C4-2B (cell line): ENCODE measurements at regions not wholly inside any gene's neighbourhood (a gene's known extent, or its start where the extent isn't known, plus 50 kb on each side); places are given as distances from the start of the nearest gene placed in this dataset.

Experiments
- H3K27ac ChIP-seq: fragments of 450-650 bp; 2 replicates; pipeline ENCODE4 v1.5.1; 2017
- ZFX ChIP-seq: fragments of 450-650 bp; IDR thresholded peaks from 2 replicates; pipeline ENCODE4 v1.6.1; 2017
- TF ChIP-seq, protein P1 (sequence below): fragments of 450-650 bp; conservative IDR thresholded peaks from 2 replicates; pipeline ENCODE4 v1.5.1; 2017; ENCODE audit warnings: mild to moderate bottlenecking

DNA sequence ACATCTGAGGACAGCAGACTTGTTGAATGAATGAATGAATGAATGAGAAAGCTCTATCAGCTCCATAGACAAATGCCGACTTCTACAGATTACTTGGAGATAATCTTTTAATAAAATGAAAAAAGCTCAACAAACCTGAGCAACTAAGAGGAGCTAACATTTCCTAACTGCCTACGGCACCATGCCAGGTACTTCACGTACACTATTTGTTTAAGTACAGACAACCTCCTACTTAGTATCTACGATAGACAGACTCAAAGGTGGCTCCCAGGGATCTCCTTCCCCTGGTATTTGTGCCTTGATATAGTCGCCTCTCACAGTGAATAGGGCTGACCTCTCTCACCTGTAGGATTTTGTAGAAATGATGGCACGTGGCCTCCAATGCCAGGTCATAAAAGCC, 412.2 kb upstream of the FAT1 start:
- no peak overlapping the region for H3K27ac ChIP-seq
- no peak for TF ChIP-seq ZFX
- TF ChIP-seq, protein P1, sequence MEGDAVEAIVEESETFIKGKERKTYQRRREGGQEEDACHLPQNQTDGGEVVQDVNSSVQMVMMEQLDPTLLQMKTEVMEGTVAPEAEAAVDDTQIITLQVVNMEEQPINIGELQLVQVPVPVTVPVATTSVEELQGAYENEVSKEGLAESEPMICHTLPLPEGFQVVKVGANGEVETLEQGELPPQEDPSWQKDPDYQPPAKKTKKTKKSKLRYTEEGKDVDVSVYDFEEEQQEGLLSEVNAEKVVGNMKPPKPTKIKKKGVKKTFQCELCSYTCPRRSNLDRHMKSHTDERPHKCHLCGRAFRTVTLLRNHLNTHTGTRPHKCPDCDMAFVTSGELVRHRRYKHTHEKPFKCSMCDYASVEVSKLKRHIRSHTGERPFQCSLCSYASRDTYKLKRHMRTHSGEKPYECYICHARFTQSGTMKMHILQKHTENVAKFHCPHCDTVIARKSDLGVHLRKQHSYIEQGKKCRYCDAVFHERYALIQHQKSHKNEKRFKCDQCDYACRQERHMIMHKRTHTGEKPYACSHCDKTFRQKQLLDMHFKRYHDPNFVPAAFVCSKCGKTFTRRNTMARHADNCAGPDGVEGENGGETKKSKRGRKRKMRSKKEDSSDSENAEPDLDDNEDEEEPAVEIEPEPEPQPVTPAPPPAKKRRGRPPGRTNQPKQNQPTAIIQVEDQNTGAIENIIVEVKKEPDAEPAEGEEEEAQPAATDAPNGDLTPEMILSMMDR = no peak

DNA sequence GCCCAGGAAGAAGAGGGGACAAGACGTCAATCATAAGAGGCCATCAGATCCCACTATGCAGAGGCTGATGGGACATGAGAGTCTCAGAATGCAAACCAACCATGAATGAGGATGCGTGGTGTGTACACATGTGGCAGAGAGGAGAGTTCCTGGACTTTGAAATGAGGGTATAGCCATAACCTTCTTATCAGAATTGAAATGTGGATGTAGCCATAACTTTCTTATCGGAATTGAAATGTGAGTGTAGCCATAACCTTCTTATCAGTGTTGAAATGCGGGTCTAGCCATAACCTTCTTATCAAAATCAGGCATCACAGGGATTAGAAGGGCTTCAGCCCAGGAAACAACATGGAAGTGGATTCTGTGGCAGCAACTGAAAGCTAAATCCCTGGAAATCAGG, 415.5 kb upstream of the FAT1 start:
- H3K27ac ChIP-seq = no peak overlapping the region
- TF ChIP-seq, protein P1 = no peak
- TF ChIP-seq ZFX = no peak

DNA sequence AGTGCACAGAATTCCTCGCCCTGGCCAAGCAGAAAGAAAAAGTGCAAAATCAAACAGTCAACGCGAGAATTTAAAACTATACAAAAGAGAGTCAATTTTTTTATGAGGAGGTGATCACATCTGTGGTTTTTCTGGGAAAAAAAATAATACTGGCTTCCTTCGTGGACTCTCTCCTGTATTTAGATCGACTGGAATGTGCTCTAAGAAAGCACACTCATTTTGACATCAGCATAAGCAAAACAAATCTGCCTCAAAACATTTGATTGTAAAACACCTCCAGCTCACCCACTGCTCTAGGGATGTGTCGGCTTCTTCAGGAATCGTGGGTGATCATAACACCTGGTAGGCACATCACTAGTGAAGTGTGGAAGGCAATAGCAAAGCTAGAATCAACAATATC, 417.4 kb upstream of the FAT1 start:
- no peak overlapping the region for H3K27ac ChIP-seq
- TF ChIP-seq, protein P1 = no peak
- no peak for TF ChIP-seq ZFX

DNA sequence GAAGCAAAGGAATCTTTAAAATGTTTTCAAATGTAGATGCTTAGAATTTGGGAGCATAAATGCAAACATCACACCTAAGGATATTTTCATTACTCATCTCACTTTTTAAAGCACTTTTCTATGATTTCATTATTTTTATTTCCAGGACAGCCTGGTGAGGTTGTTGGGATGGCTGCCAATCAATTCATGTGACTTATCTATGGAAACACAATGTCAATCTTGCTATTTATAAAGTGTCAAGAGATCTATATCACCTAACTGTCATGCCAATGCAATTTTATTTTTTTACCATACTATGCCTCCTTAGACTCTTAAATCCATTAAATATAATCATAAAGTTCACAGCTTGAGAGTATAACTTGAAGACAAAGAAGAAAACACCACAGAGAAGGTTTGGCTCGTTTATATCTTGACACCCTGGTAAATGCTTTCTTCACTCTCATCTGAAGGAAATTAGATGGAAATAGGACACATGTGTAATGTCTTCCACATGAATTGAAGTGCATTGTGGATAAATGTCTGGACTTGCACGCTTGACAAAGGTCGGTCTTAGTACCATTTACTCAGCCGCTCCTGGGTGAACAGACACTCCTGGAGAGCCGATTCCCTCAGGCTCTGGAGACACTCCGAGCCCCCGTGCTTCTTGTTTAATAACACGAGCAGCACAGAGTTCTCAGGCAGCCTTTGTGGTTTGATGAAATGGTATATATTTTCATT, 425.7 kb upstream of the FAT1 start:
- H3K27ac ChIP-seq = no peak overlapping the region
- no peak for TF ChIP-seq ZFX
- TF ChIP-seq, protein P1 = no peak

DNA sequence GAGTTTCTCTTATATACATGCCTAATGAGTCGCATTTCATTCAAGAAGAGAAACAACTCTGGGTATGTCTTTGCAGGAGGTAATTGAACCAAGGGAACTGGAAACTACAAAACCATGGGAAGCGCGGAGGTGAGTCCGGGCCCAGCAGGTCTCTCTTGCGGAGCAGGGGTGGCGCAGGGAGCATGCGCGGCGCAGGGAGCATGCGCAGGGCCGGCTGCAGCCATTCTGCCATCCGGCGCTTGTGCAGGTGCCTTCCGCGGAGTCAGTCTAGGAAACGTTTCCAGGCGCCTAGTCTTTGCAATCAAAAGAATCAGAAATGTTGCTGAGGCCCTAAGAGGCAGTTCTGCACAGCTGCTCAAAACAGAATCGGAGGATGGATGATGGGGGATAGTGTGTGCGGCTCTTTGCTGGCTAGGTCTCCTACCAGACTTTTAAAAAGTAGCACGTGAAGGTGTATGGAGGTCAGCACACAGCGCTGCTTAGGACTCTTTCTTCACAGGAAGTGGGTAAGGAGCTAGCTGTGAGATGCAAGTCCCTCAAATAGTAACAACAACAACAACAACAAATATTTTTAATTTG, 433.8 kb upstream of the FAT1 start:
- TF ChIP-seq ZFX = no peak
- TF ChIP-seq, protein P1 = no peak
- no peak overlapping the region for H3K27ac ChIP-seq

DNA sequence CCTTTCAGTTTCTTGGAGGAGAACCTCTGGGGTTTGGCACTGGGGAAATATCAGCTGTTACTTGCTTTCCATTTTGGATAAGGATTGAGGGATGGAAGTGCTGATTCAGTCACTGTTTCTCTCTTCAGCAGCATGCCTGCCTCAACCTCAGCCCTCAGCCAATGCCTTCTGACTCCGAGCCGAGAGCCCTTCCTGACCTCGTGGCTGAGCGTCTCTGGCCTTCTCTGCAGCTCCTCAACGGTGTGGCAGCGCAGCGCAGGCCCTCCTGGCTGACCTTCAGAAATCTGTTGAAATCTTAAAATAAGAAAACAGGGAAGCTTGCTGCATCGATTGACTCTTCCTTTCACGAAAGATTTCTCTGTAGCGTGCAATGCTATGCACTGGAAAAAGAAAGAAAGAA, 434.3 kb upstream of the FAT1 start:
- no peak overlapping the region for H3K27ac ChIP-seq
- TF ChIP-seq, protein P1 = no peak
- no peak for TF ChIP-seq ZFX

DNA sequence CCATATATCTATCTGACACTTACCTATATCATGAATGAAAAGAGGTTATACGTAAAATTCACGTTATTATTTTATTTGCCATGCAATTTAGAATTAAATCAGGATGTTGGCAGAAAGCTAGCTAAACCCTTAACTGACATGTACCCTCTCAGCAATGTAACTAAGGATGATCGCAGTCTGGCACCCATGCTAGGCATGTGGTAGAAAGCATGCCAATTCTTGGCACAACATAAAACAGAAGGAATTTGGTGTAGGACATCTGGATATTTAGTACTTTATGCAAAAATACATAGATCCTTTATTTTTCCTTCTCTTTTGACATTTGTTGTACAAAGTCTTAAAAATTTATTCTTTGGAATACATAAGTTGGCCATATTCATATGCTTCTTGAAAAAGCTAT, 436.8 kb upstream of the FAT1 start:
- H3K27ac ChIP-seq = no peak overlapping the region
- TF ChIP-seq, protein P1 = no peak
- no peak for TF ChIP-seq ZFX
